HepG2 (cell line): ENCODE measurements at regions not wholly inside any gene's neighbourhood (a gene's known extent, or its start where the extent isn't known, plus 50 kb on each side); places are given as distances from the start of the nearest gene placed in this dataset.

Experiments used
- ATAC-seq: fragments of 200-7000 bp; cut with Tn5 transposase; 3 replicates; pipeline ENCODE4 v1.9.1; 2020; ENCODE audit warnings: mild to moderate bottlenecking, moderate library complexity
- BruUV-seq: library from RNA; stranded (reverse); fragments of 400-500 nt; replicated peaks from 2 replicates; lab custom pipeline; 2021; lab: Mats Ljungman, UMichigan
- CTCF ChIA-PET: fragments of 300-600 bp; formaldehyde crosslinking; extraction: SDS; loops from one replicate; lab custom pipeline; 2021; ENCODE audit warnings: low total read pairs, inconsistent platforms, low intra/inter-chr PET ratio; lab: Yijun Ruan, JAX
- POLR2A ChIA-PET: fragments of 350-600 bp; sonication (Branson Sonifier 250); formaldehyde crosslinking; loops from one replicate; lab custom pipeline; 2020; ENCODE audit warnings: antibody characterized with exemption, inconsistent platforms; lab: Yijun Ruan, JAX
- DNase-seq: peaks from one replicate; pipeline ENCODE4 v3.0.0-alpha.2; 2015; ENCODE audit warnings: low spot score
- FAIRE-seq: peaks from 3 replicates; lab custom pipeline; 2011; peaks lifted over from hg19 to GRCh38; lab: Jason Lieb, UNC
- H2AFZ ChIP-seq: one replicate; pipeline ENCODE4 v1.6.1; 2011; ENCODE audit warnings: low read length, inconsistent platforms
- H3K27ac ChIP-seq: fragments of 300-600 bp; 3 replicates; pipeline ENCODE4 v1.8.0; 2011; ENCODE audit warnings: mixed run types, mild to moderate bottlenecking, mixed read lengths, low read length, inconsistent platforms; ENCODE audit not compliant: insufficient read depth; ENCODE audit errors: extremely low read length
- H3K27me3 ChIP-seq, 2 experiments: fragments of 200-600 bp in 1 of 2; 2 replicates in 1 of 2; 3 replicates in 1 of 2; pipeline versions ENCODE4 v1.6.0 to v1.8.0; 2011; ENCODE audit warnings: low read length in 2 of 2, mild to moderate bottlenecking in 2 of 2, moderate library complexity in 2 of 2, inconsistent platforms in 1 of 2; ENCODE audit not compliant: insufficient read depth in 2 of 2, control insufficient read depth in 1 of 2
- H3K36me3 ChIP-seq, 2 experiments: fragments of 200-600 bp in 1 of 2; replicated peaks in 1 of 2; 2 replicates in 1 of 2; 3 replicates in 1 of 2; pipeline versions ENCODE4 v1.5.1 to v1.8.0; 2011; ENCODE audit warnings: low read length in 2 of 2, inconsistent platforms in 1 of 2; ENCODE audit not compliant: insufficient read depth in 2 of 2, control insufficient read depth in 1 of 2
- H3K4me1 ChIP-seq: 2 replicates; pipeline ENCODE4 v1.5.1; 2012; ENCODE audit warnings: low read length, inconsistent platforms; ENCODE audit not compliant: insufficient read depth
- H3K4me2 ChIP-seq: 2 replicates; pipeline ENCODE4 v1.6.0; 2011; ENCODE audit warnings: low read depth, low read length, inconsistent platforms
- H3K4me3 ChIP-seq, 3 experiments: fragments of 200-600 bp in 1 of 3; sonication (generic), shearing (Covaris generic) in 1 of 3; replicated peaks in 1 of 3; 2 replicates each; pipeline ENCODE4 v1.5.1; 2011 to 2016; ENCODE audit warnings: low read length in 3 of 3, inconsistent platforms in 2 of 3, low read depth in 2 of 3, mild to moderate bottlenecking in 2 of 3, control low read depth in 1 of 3, mixed read lengths in 1 of 3; ENCODE audit not compliant: insufficient read depth in 1 of 3
- H3K79me2 ChIP-seq: one replicate; pipeline ENCODE4 v1.6.1; 2011; ENCODE audit warnings: low read length, inconsistent platforms; ENCODE audit not compliant: insufficient read depth
- H3K9ac ChIP-seq: 2 replicates; pipeline ENCODE4 v1.6.0; 2011; ENCODE audit warnings: mild to moderate bottlenecking, low read depth, low read length, inconsistent platforms; ENCODE audit not compliant: insufficient read depth
- H3K9me3 ChIP-seq: 2 replicates; pipeline ENCODE4 v1.5.1; 2012; ENCODE audit warnings: mild to moderate bottlenecking, low read length
- H4K20me1 ChIP-seq: 2 replicates; pipeline ENCODE4 v1.6.0; 2011; ENCODE audit warnings: inconsistent platforms, mild to moderate bottlenecking, low read length, moderate library complexity; ENCODE audit not compliant: insufficient read depth
- BRD4 ChIP-seq: sonication (generic); formaldehyde crosslinking; IDR thresholded peaks from 2 replicates; pipeline ENCODE4 v1.4.0; 2020; ENCODE audit warnings: missing genetic modification reagents
- EHMT2 ChIP-seq: fragments of 200-600 bp; sonication (generic); IDR thresholded peaks from 2 replicates; pipeline ENCODE4 v1.7.0; 2017; ENCODE audit warnings: antibody characterized with exemption, low read depth, low read length, borderline replicate concordance
- GATAD1 ChIP-seq: IDR thresholded peaks from 2 replicates; pipeline ENCODE4 v1.6.1; 2016; ENCODE audit warnings: missing genetic modification reagents, missing compliant biosample characterization
- MIER2 ChIP-seq: IDR thresholded peaks from 2 replicates; pipeline ENCODE4 v1.6.1; 2016; ENCODE audit warnings: missing biosample characterization, missing genetic modification reagents
- NCOA5 ChIP-seq: sonication (generic); formaldehyde crosslinking; IDR thresholded peaks from 2 replicates; pipeline ENCODE4 v1.4.0; 2020; ENCODE audit warnings: missing genetic modification reagents
- SMARCC2 ChIP-seq: fragments of 450-650 bp; IDR thresholded peaks from 2 replicates; pipeline ENCODE4 v1.6.1; 2017; ENCODE audit warnings: antibody characterized with exemption, mild to moderate bottlenecking
- ZKSCAN1 ChIP-seq: fragments of 150-350 bp; IDR thresholded peaks from 2 replicates; pipeline ENCODE4 v1.6.1; 2014; ENCODE audit warnings: low read length
- ZKSCAN5 ChIP-seq: sonication (generic); formaldehyde crosslinking; IDR thresholded peaks from 2 replicates; pipeline ENCODE4 v1.5.1; 2020; ENCODE audit warnings: mild to moderate bottlenecking, missing genetic modification reagents
- ZNF296 ChIP-seq: sonication (generic); formaldehyde crosslinking; conservative IDR thresholded peaks from 2 replicates; pipeline ENCODE4 v1.5.0; 2020; ENCODE audit warnings: mild to moderate bottlenecking, missing genetic modification reagents
- WGBS: methylation state at CpG from one replicate; pipeline ENCODE4 v1.1.6; 2017; ENCODE audit warnings: low lambda C conversion rate; 5-methylcytosine and 5-hydroxymethylcytosine counted together
- in situ Hi-C: cut with HindIII; loops from 2 replicates; pipeline ENCODE4 v1.10.0; 2017; ENCODE audit warnings: low pct_unique_long_range_greater_than_20kb; ENCODE audit not compliant: extremely low pct_ligation_motif_present
- intact Hi-C: fragments of 100-400 bp; cut with micrococcal nuclease; formaldehyde crosslinking; loops from one replicate; pipeline ENCODE4 v1.10.0; 2022; ENCODE audit not compliant: unreplicated experiment
- TF ChIP-seq, protein P1 (sequence below): sonication (generic); formaldehyde crosslinking; IDR thresholded peaks from 2 replicates; pipeline ENCODE4 v1.4.0; 2020; ENCODE audit warnings: mild to moderate bottlenecking, missing genetic modification reagents
- TF ChIP-seq, protein P2 (sequence below): sonication (generic); formaldehyde crosslinking; IDR thresholded peaks from 2 replicates; pipeline ENCODE4 v1.4.0; 2020; ENCODE audit warnings: missing genetic modification reagents, borderline replicate concordance
- TF ChIP-seq, protein P3 (sequence below): IDR thresholded peaks from 2 replicates; pipeline ENCODE4 v1.6.1; 2016; ENCODE audit warnings: low read depth, missing genetic modification reagents, missing compliant biosample characterization

DNA sequence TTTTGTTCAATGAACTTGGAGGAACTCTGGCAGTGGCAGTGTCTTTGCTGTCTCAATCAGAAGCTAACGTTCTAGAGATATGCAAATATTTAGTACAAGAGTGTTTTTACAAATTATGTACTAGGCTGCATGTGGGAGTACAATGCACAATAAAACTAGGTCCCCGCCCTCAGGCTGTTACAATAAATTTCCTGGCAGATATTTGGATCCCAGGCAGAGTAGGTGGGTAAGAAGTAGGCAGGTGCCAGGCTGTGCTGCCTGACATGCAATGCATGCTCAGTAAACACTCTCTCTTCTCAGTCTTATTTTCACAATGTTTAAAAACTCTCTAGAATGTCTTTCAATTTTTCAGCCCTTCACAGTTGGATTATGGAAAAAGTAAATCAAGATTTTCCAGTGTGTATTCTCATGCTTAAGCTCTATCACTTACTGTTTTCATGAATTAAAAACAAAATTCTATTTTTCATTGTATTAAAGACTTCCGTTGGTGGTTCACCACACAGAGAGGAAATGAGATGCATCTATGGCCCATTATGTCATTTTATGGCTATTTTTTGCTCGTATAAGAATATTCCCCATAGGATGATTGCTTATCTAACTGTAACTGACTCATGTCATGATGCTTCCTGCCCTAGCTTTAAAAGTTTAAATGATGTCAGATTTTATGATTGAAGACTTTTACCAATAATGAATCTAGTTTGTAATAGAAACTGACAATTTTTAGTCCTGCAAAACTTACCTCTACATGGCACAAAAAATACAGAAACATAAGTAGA, 346.1 kb downstream of the RND3 start:
- intact Hi-C loops (no loop called here), in situ Hi-C loops (no loop called here)
- CTCF ChIA-PET, result no interaction called here
- no peaks in the 10 kb centered on the region for H3K4me1 ChIP-seq
- BruUV-seq, result no TSS peak
- TF ChIP-seq, protein P1, sequence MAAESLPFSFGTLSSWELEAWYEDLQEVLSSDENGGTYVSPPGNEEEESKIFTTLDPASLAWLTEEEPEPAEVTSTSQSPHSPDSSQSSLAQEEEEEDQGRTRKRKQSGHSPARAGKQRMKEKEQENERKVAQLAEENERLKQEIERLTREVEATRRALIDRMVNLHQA (CRISPR knock-in tag), result no peak
- TF ChIP-seq BRD4 (CRISPR knock-in tag), result no peak
- ATAC-seq (no peak), FAIRE-seq (no peak), DNase-seq (no peak)
- no peak overlapping the region for H3K9ac ChIP-seq
- no peaks in the 10 kb centered on the region for H3K27me3 ChIP-seq
- no peak overlapping the region for H2AFZ ChIP-seq
- WGBS, result 12% methylated on average over 4 of the region's 4 CpGs
- no peak overlapping the region for H3K27ac ChIP-seq
- no peak overlapping the region for H3K4me3 ChIP-seq
- H3K9me3 ChIP-seq, result peaks cover 65% of the 10 kb centered on the region
- POLR2A ChIA-PET, result no interaction called here
- H3K79me2 ChIP-seq, result no peaks in the 10 kb centered on the region
- no peaks in the 10 kb centered on the region for H4K20me1 ChIP-seq
- no peak overlapping the region for H3K4me2 ChIP-seq
- H3K36me3 ChIP-seq, result no peaks in the 10 kb centered on the region

DNA sequence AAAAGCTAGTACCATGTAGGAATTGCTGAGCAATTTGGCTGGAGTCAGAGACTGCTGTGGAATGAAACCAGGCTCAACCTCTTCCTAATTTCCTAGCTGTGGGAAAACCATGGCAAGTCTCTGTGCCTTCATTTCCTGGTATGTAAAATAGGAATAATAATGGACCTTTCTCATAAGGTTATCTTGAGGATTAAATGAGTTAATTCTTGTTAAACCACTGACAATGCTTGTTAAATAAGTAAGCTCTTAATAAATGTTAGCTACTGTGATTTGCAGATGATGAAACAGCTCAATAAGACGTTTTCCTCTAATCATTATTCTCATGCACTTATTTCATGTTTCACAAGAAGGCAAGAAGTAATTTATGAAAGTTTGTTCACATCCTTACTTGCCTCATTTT, 346.7 kb downstream of the RND3 start:
- CTCF ChIA-PET, result no interaction called here
- ATAC-seq, result no peak
- POLR2A ChIA-PET, result no interaction called here
- Histone ChIP-seq H3K4me2 (no peak overlapping the region), H4K20me1 (no peaks in the 10 kb centered on the region), H3K27me3 (no peaks in the 10 kb centered on the region), H3K9ac (no peak overlapping the region), H3K36me3 (no peaks in the 10 kb centered on the region), H3K4me3 (no peak overlapping the region), H2AFZ (no peak overlapping the region), H3K4me1 (no peaks in the 10 kb centered on the region), H3K79me2 (no peaks in the 10 kb centered on the region), H3K27ac (no peak overlapping the region), H3K9me3 (peaks cover 64% of the 10 kb centered on the region)
- in situ Hi-C loops (no loop called here), intact Hi-C loops (no loop called here)
- BruUV-seq, result no TSS peak
- no peak for DNase-seq
- 2% methylated on average over 1 of the region's 1 CpG for WGBS
- FAIRE-seq, result no peak
- TF ChIP-seq, protein P2, sequence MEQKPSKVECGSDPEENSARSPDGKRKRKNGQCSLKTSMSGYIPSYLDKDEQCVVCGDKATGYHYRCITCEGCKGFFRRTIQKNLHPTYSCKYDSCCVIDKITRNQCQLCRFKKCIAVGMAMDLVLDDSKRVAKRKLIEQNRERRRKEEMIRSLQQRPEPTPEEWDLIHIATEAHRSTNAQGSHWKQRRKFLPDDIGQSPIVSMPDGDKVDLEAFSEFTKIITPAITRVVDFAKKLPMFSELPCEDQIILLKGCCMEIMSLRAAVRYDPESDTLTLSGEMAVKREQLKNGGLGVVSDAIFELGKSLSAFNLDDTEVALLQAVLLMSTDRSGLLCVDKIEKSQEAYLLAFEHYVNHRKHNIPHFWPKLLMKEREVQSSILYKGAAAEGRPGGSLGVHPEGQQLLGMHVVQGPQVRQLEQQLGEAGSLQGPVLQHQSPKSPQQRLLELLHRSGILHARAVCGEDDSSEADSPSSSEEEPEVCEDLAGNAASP (CRISPR knock-in tag), result no peak
- TF ChIP-seq NCOA5, result no peak
- no peak for TF ChIP-seq SMARCC2
- TF ChIP-seq MIER2 (CRISPR knock-in tag), result no peak
- TF ChIP-seq EHMT2, result no peak
- TF ChIP-seq ZKSCAN1, result no peak
- TF ChIP-seq ZKSCAN5, result no peak
- TF ChIP-seq, protein P3, sequence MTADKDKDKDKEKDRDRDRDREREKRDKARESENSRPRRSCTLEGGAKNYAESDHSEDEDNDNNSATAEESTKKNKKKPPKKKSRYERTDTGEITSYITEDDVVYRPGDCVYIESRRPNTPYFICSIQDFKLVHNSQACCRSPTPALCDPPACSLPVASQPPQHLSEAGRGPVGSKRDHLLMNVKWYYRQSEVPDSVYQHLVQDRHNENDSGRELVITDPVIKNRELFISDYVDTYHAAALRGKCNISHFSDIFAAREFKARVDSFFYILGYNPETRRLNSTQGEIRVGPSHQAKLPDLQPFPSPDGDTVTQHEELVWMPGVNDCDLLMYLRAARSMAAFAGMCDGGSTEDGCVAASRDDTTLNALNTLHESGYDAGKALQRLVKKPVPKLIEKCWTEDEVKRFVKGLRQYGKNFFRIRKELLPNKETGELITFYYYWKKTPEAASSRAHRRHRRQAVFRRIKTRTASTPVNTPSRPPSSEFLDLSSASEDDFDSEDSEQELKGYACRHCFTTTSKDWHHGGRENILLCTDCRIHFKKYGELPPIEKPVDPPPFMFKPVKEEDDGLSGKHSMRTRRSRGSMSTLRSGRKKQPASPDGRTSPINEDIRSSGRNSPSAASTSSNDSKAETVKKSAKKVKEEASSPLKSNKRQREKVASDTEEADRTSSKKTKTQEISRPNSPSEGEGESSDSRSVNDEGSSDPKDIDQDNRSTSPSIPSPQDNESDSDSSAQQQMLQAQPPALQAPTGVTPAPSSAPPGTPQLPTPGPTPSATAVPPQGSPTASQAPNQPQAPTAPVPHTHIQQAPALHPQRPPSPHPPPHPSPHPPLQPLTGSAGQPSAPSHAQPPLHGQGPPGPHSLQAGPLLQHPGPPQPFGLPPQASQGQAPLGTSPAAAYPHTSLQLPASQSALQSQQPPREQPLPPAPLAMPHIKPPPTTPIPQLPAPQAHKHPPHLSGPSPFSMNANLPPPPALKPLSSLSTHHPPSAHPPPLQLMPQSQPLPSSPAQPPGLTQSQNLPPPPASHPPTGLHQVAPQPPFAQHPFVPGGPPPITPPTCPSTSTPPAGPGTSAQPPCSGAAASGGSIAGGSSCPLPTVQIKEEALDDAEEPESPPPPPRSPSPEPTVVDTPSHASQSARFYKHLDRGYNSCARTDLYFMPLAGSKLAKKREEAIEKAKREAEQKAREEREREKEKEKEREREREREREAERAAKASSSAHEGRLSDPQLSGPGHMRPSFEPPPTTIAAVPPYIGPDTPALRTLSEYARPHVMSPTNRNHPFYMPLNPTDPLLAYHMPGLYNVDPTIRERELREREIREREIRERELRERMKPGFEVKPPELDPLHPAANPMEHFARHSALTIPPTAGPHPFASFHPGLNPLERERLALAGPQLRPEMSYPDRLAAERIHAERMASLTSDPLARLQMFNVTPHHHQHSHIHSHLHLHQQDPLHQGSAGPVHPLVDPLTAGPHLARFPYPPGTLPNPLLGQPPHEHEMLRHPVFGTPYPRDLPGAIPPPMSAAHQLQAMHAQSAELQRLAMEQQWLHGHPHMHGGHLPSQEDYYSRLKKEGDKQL (CRISPR knock-in tag), result no peak
- TF ChIP-seq GATAD1 (CRISPR knock-in tag), result no peak
- no peak for TF ChIP-seq ZNF296 (CRISPR knock-in tag)
